GM23338 (cell line): ENCODE measurements at regions not wholly inside any gene's neighbourhood (a gene's known extent, or its start where the extent isn't known, plus 50 kb on each side); places are given as distances from the start of the nearest gene placed in this dataset.
"Not testable (repeated sequence)": the region's sequence is repeated elsewhere in the genome, so short reads cannot be mapped to it uniquely, and the experiment has no call there.

Source experiments
- ATAC-seq: fragments of 200-7000 bp; cut with Tn5 transposase; 3 replicates; pipeline ENCODE4 v1.9.1; 2020
- DNase-seq: peaks from one replicate; pipeline ENCODE4 v3.0.0-alpha.2; 2015; ENCODE audit warnings: low spot score
- H2AFZ ChIP-seq: fragments of 200-600 bp; sonication (generic); 2 replicates; pipeline ENCODE4 v1.8.0; 2016; ENCODE audit warnings: antibody characterized with exemption, mild to moderate bottlenecking, moderate library complexity
- H3F3A ChIP-seq: fragments of 200-600 bp; sonication (generic); replicated peaks from 2 replicates; pipeline ENCODE4 v1.8.0; 2017; ENCODE audit warnings: antibody characterized with exemption, mixed run types, low read depth
- H3K27ac ChIP-seq: fragments of 200-600 bp; sonication (generic); 2 replicates; pipeline ENCODE4 v1.6.1; 2016; ENCODE audit warnings: low read depth
- H3K27me3 ChIP-seq: fragments of 200-600 bp; sonication (generic); 2 replicates; pipeline ENCODE4 v1.8.0; 2016; ENCODE audit warnings: mild to moderate bottlenecking, mixed run types, moderate library complexity; ENCODE audit not compliant: insufficient read depth
- H3K36me3 ChIP-seq: fragments of 200-600 bp; sonication (generic); 2 replicates; pipeline ENCODE4 v1.8.0; 2016; ENCODE audit warnings: mild to moderate bottlenecking; ENCODE audit not compliant: insufficient read depth
- H3K4me1 ChIP-seq: fragments of 200-600 bp; sonication (generic); 2 replicates; pipeline ENCODE4 v1.8.0; 2016; ENCODE audit warnings: mild to moderate bottlenecking, moderate library complexity; ENCODE audit not compliant: insufficient read depth
- H3K4me2 ChIP-seq: fragments of 200-600 bp; sonication (generic); 2 replicates; pipeline ENCODE4 v1.7.1; 2017; ENCODE audit warnings: mixed run types
- H3K4me3 ChIP-seq: fragments of 200-600 bp; sonication (generic); 2 replicates; pipeline ENCODE4 v1.6.1; 2016; ENCODE audit warnings: mixed run types
- H3K79me2 ChIP-seq: fragments of 200-600 bp; sonication (generic); replicated peaks from 2 replicates; pipeline ENCODE4 v1.8.0; 2017; ENCODE audit warnings: mild to moderate bottlenecking; ENCODE audit not compliant: insufficient read depth
- H3K9me2 ChIP-seq: fragments of 200-600 bp; sonication (generic); 2 replicates; pipeline ENCODE4 v1.8.0; 2017; ENCODE audit not compliant: insufficient read depth
- H4K20me1 ChIP-seq: fragments of 200-600 bp; sonication (generic); replicated peaks from 2 replicates; pipeline ENCODE4 v1.8.0; 2017; ENCODE audit warnings: mild to moderate bottlenecking; ENCODE audit not compliant: insufficient read depth
- H3K27ac Mint-ChIP-seq: 2 replicates; pipeline ENCODE4 v1.8.0; 2020; ENCODE audit warnings: inconsistent platforms, mild to moderate bottlenecking, moderate library complexity, mixed read lengths
- H3K27me3 Mint-ChIP-seq: 3 replicates; pipeline ENCODE4 v1.8.0; 2022; ENCODE audit warnings: low read depth, mild to moderate bottlenecking, moderate library complexity, mixed read lengths, inconsistent platforms; ENCODE audit not compliant: insufficient read depth, poor library complexity
- H3K36me3 Mint-ChIP-seq: 3 replicates; pipeline ENCODE4 v1.8.0; 2021; ENCODE audit warnings: low read depth, mild to moderate bottlenecking, inconsistent platforms, moderate library complexity, mixed read lengths
- H3K4me1 Mint-ChIP-seq: 3 replicates; pipeline ENCODE4 v1.8.0; 2020; ENCODE audit warnings: mild to moderate bottlenecking, inconsistent platforms, mixed read lengths
- H3K4me3 Mint-ChIP-seq: 3 replicates; pipeline ENCODE4 v1.8.0; 2021; ENCODE audit warnings: moderate library complexity, mild to moderate bottlenecking, inconsistent platforms, mixed read lengths
- H3K9me3 Mint-ChIP-seq: 3 replicates; pipeline ENCODE4 v1.8.0; 2020; ENCODE audit warnings: moderate library complexity, mild to moderate bottlenecking, inconsistent platforms, mixed read lengths
- CTCF ChIP-seq, 2 experiments: fragments of 200-600 bp in 1 of 2; sonication (generic) in 1 of 2; conservative IDR thresholded peaks; 2 replicates each; pipeline versions ENCODE4 v1.5.1 to v1.6.1; 2016 to 2017; ENCODE audit warnings: antibody characterized with exemption in 2 of 2, low read depth in 2 of 2, mild to moderate bottlenecking in 2 of 2, moderate library complexity in 1 of 2

DNA sequence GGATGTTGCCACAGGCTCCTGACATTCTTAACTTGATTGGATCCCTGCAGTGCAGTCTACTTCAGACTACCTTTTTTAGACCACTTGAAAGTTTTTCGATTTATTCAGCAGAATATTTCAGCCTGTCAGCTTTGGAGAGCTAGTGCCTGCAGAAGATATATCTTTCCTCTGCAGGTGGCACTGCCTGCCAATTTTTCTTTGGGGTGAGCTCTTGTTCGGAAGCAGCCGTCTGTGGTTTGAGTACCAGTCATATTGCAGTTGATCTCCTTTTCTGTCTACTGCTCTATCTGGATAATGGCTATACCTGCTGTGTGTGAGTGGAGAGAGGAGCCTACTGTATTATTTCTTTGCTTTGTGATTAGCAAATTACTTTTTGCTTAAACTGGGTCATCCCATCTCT is 1486.9 kb downstream of the KHDRBS2 start:
- not testable (repeated sequence) for H3K36me3 Mint-ChIP-seq, H3K27ac Mint-ChIP-seq, H3K27ac ChIP-seq, H3F3A ChIP-seq, H2AFZ ChIP-seq, H3K9me3 Mint-ChIP-seq, H4K20me1 ChIP-seq, H3K36me3 ChIP-seq, H3K4me3 ChIP-seq, H3K4me3 Mint-ChIP-seq, H3K9me2 ChIP-seq, H3K27me3 Mint-ChIP-seq, H3K79me2 ChIP-seq, H3K4me1 ChIP-seq, H3K4me2 ChIP-seq, H3K27me3 ChIP-seq
- DNase-seq = peak; percentile 15
- ATAC-seq = peak; percentile 65
- peaks cover 25% of the 10 kb centered on the region; the same call in 2 of the 3 replicates for H3K4me1 Mint-ChIP-seq
- TF ChIP-seq CTCF (conservative IDR thresholded peaks at IDR 0.05; ENCODE audit: low read depth in 2 of 2) = peak; percentile 44 to 50

- H3K4me1 ChIP-seq, H3K9me2 ChIP-seq, ATAC-seq, H3K36me3 ChIP-seq, H3K27me3 Mint-ChIP-seq, H3F3A ChIP-seq, H3K27ac ChIP-seq, H4K20me1 ChIP-seq, DNase-seq, H3K36me3 Mint-ChIP-seq, H3K79me2 ChIP-seq, H3K27me3 ChIP-seq, H3K27ac Mint-ChIP-seq, H3K4me3 ChIP-seq, H3K4me3 Mint-ChIP-seq, H3K9me3 Mint-ChIP-seq, H3K4me2 ChIP-seq, H2AFZ ChIP-seq: not testable (repeated sequence)
- peaks cover 25% of the 10 kb centered on the region; the same call in 2 of the 3 replicates for H3K4me1 Mint-ChIP-seq
Observed at GRCh38 chr6:60797831-60798230, 1488.2 kb downstream of the KHDRBS2 start.

GRCh38 chr6:60789601-60790000 is 1496.4 kb downstream of the KHDRBS2 start:
- not testable (repeated sequence) for H3K27me3 ChIP-seq, H3K27ac Mint-ChIP-seq, H2AFZ ChIP-seq, H3K36me3 ChIP-seq, DNase-seq, H3K27ac ChIP-seq, H3K36me3 Mint-ChIP-seq, H3K4me3 ChIP-seq, H3K4me2 ChIP-seq, H3K9me3 Mint-ChIP-seq, H3K4me3 Mint-ChIP-seq, H3K27me3 Mint-ChIP-seq, H3F3A ChIP-seq, H3K4me1 ChIP-seq, H3K9me2 ChIP-seq, H4K20me1 ChIP-seq, ATAC-seq, H3K79me2 ChIP-seq, H3K4me1 Mint-ChIP-seq

DNA sequence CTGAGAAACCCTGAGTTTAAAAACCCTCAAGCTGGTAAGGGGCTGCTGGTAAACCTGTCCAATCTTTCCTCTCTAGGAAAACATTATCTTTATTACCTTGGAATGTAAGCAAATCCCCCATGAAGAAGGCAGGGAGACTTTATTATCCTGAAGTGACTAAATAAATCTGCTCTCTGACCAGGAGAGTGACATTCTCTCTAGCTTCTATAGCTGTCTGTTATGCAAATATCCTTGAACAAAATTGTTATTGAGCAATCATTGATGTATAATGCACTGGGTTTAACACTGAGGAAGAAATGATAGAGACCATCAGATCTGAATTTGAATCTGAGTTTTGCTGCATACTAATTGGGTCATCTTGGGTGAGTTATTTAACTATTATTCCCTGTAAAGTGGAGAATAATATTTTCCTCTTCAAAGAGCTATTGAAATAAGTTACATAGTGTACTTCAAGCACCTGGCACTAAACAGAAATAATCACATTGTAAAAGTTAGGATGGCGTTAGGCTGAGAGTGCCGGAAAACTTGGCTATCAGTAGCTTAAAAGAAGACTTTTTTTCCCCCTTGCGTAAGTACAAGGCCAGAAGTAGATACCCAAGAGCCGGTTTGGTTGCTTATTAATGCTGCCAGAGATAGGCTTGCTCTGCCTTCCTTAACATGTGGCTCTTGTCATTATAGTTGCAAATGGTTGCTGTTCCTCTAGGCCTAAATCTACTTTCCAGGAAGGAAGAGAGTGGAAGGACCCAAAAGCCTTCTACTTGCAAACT is 1503.1 kb downstream of the KHDRBS2 start:
- H3F3A ChIP-seq, H3K27ac Mint-ChIP-seq, H3K4me3 Mint-ChIP-seq, H3K36me3 ChIP-seq, H3K4me1 ChIP-seq, H3K9me2 ChIP-seq, H3K27me3 Mint-ChIP-seq, ATAC-seq, H3K27ac ChIP-seq, H3K4me3 ChIP-seq, H3K4me2 ChIP-seq, H3K36me3 Mint-ChIP-seq, H4K20me1 ChIP-seq, DNase-seq, H3K4me1 Mint-ChIP-seq, H2AFZ ChIP-seq, H3K27me3 ChIP-seq, H3K79me2 ChIP-seq, H3K9me3 Mint-ChIP-seq: not testable (repeated sequence)

DNA sequence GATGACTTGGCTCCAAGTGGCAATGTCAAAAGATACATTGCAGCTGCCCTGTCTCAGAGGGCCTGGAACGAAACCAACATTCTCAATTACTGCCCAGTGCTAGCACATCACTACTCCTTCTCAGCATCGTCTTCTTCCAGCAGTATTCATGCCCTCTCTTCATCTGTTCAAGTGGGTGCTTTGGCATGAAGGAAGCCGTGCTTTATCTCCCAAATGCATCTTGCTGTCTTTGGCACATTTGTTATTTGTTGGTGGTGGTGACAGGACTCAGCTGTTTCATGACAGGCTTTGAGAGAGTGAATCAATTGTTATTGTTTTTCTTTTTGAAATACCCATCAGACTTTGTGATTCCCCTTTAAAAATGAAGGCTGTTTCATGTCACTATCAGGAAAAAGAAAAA is 1506.4 kb downstream of the KHDRBS2 start:
- not testable (repeated sequence) for H3K36me3 ChIP-seq

DNA sequence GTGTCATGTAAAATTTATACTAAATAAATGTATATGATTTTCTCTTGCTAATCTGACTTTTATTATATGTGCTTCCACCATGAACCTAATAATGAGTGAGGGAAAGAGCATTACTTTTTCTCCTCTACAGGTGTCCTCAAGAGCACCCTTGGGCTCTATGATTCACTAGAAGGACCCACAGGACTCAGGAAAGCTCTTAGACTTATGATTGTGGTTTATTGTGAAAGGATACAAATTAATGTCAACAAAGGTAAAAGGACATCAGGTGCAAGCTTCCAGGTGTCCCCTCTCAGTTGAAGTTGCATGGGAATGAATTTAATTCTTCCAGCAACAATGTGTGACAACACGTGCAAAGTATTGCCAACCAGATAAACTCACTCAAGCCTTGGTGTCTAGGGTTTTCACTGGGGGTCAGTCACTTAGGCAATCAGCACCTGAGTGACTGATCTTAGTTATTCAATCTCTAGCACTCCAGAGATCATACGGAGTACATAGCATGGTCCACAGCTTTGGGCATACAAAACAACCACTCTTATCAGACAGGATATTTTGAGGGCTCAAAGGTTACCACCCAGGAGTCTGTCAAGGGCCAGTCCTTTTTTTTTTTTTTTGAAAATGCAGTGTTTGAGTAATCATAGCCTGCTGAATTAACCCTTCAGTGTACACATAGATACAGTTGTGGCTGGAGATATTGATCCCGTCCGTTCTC is 1518.1 kb downstream of the KHDRBS2 start:
- not testable (repeated sequence) for ATAC-seq, H3K27ac ChIP-seq, H3K36me3 Mint-ChIP-seq, H3F3A ChIP-seq, H2AFZ ChIP-seq, H3K79me2 ChIP-seq, H3K27me3 Mint-ChIP-seq, H3K4me3 ChIP-seq, H3K4me2 ChIP-seq, H3K9me2 ChIP-seq, DNase-seq, H3K4me3 Mint-ChIP-seq, H3K36me3 ChIP-seq, H4K20me1 ChIP-seq, H3K4me1 ChIP-seq, H3K27ac Mint-ChIP-seq, H3K27me3 ChIP-seq, H3K9me3 Mint-ChIP-seq, H3K4me1 Mint-ChIP-seq

More for the DNA sequence above, 1506.4 kb downstream of the KHDRBS2 start:
- H3K36me3 Mint-ChIP-seq, H3K27me3 Mint-ChIP-seq, H3K4me1 Mint-ChIP-seq, H3K9me2 ChIP-seq, H3K27me3 ChIP-seq, H4K20me1 ChIP-seq, DNase-seq, H3K4me3 ChIP-seq, H3K79me2 ChIP-seq, ATAC-seq, H2AFZ ChIP-seq, H3K27ac ChIP-seq, H3K4me3 Mint-ChIP-seq, H3K27ac Mint-ChIP-seq, H3K4me2 ChIP-seq, H3F3A ChIP-seq, H3K4me1 ChIP-seq: not testable (repeated sequence)
- H3K9me3 Mint-ChIP-seq = peaks cover 18% of the 10 kb centered on the region
